Mammary epithelial cell (primary cell): ENCODE measurements at regions not wholly inside any gene's neighbourhood (a gene's known extent, or its start where the extent isn't known, plus 50 kb on each side); places are given as distances from the start of the nearest gene placed in this dataset.

Experiments
- CTCF ChIP-seq, 2 donors: IDR thresholded peaks in 1 of 2; conservative IDR thresholded peaks in 1 of 2; 2 replicates each; pipeline ENCODE4 v1.5.1; 2011 to 2012; ENCODE audit warnings: inconsistent platforms in 2 of 2, low read length in 2 of 2, mild to moderate bottlenecking in 2 of 2, control low read depth in 1 of 2, low read depth in 1 of 2; ENCODE audit not compliant: insufficient read depth in 1 of 2; ENCODE audit errors: extremely low read depth in 1 of 2
- EZH2 ChIP-seq: IDR thresholded peaks from 2 replicates; pipeline ENCODE4 v1.6.1; 2012; ENCODE audit warnings: low read length, inconsistent platforms, borderline replicate concordance

- TF ChIP-seq CTCF (conservative IDR thresholded peaks at IDR 0.05 in 1 of 2, IDR thresholded peaks at IDR 0.05 in 1 of 2; ENCODE audit: extremely low read depth in 1 of 2, insufficient read depth in 1 of 2, low read depth in 1 of 2, low read length in 2 of 2) (no peak), EZH2 (no peak)
These were observed 111.3 kb upstream of the IGFBP3 start for GRCh38 chr7:46032353-46032752.
